BJ (cell line): ENCODE measurements at regions not wholly inside any gene's neighbourhood (a gene's known extent, or its start where the extent isn't known, plus 50 kb on each side); places are given as distances from the start of the nearest gene placed in this dataset.

ENCODE experiments used
- CTCF ChIA-PET: fragments of 350-600 bp; formaldehyde crosslinking; extraction: SDS; loops from one replicate; lab custom pipeline; 2021; ENCODE audit warnings: antibody characterized with exemption, inconsistent platforms; lab: Yijun Ruan, JAX
- POLR2A ChIA-PET: fragments of 300-600 bp; sonication (Branson Sonifier 250); formaldehyde crosslinking; extraction: SDS; loops from one replicate; lab custom pipeline; 2021; ENCODE audit warnings: antibody characterized with exemption; lab: Charles Lee
- DNase-seq: peaks from one replicate; pipeline ENCODE4 v3.0.0-alpha.2; 2011; ENCODE audit warnings: low read depth
- H3K27me3 ChIP-seq: 2 replicates; pipeline ENCODE4 v1.6.0; 2011; ENCODE audit warnings: low read length; ENCODE audit not compliant: control insufficient read depth, insufficient read depth
- H3K36me3 ChIP-seq: 2 replicates; pipeline ENCODE4 v1.5.1; 2011; ENCODE audit warnings: low read length; ENCODE audit not compliant: control insufficient read depth, insufficient read depth
- H3K4me3 ChIP-seq: 2 replicates; pipeline ENCODE4 v1.5.1; 2011; ENCODE audit warnings: low read depth, mild to moderate bottlenecking, control low read depth, low read length
- CTCF ChIP-seq: IDR thresholded peaks from 2 replicates; pipeline ENCODE4 v1.5.1; 2011; ENCODE audit warnings: low read depth, mild to moderate bottlenecking, control low read depth, inconsistent platforms, low read length, moderate library complexity; ENCODE audit not compliant: insufficient read depth

DNA sequence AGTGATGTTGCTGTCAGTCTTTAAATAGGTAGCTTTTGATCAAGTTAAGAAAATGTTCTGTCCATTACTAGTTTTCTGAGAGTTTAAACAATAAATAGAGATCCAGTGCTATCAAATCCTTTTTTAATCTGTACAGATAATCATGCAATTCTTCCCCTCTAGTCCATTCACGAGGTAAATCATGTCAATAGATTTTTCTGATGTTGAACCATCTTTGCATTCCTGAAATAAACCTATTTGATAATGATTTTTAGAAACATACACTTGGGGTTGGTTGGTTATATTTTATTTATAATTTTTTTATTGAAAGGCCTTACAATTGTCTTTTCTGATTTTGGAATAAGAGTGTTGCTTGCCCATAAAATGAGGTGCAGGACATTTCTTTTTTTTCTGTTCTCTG is 95.0 kb downstream of the FAM53A start:
- Histone ChIP-seq H3K27me3 (peaks cover 2% of the 10 kb centered on the region; the same call in 1 of the 2 replicates), H3K36me3 (no peaks in the 10 kb centered on the region), H3K4me3 (no peak overlapping the region)
- DNase-seq = no peak
- TF ChIP-seq CTCF = no peak
- CTCF ChIA-PET = interaction anchor here (0.7 kb wide), 1 partner anchor 386 kb away, joined by 3 read pairs; no protein-coding TSS in a partner anchor
- POLR2A ChIA-PET = no interaction called here

- no peak for DNase-seq
- TF ChIP-seq CTCF = no peak
- Histone ChIP-seq H3K4me3 (no peak overlapping the region), H3K36me3 (no peaks in the 10 kb centered on the region), H3K27me3 (no peaks in the 10 kb centered on the region)
- POLR2A ChIA-PET = no interaction called here
- CTCF ChIA-PET = no interaction called here
Observed at GRCh38 chr4:1588306-1588705, 95.8 kb downstream of the FAM53A start.

DNA sequence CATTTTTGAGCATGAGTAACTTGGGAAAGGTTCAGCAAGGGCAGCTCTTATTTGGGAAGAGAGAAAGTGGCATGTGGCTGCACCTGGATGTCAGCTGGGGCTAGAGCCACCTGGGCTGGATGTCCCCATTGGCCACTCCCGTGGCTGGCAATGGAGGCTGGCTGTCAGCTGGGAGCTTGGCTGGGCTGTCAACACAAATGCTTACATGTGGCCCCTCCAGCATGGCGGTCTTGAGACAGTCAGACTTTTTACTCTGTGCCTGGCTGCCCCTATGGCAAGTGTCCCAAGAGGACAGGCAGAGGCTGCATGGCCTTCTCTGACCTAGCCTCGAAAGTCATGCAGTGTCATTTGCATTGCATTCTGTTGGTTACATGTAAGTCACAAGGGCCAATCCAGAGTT is 99.6 kb downstream of the FAM53A start:
- TF ChIP-seq CTCF = no peak
- CTCF ChIA-PET = no interaction called here

GRCh38 chr4:1583859-1584258 is 100.3 kb downstream of the FAM53A start:
- no peak for DNase-seq
- POLR2A ChIA-PET = no interaction called here

More for the DNA sequence above, 99.6 kb downstream of the FAM53A start:
- DNase-seq = no peak
- POLR2A ChIA-PET = no interaction called here
- Histone ChIP-seq H3K36me3 (no peaks in the 10 kb centered on the region), H3K4me3 (no peak overlapping the region), H3K27me3 (no peaks in the 10 kb centered on the region; the same call in 1 of the 2 replicates)

DNA sequence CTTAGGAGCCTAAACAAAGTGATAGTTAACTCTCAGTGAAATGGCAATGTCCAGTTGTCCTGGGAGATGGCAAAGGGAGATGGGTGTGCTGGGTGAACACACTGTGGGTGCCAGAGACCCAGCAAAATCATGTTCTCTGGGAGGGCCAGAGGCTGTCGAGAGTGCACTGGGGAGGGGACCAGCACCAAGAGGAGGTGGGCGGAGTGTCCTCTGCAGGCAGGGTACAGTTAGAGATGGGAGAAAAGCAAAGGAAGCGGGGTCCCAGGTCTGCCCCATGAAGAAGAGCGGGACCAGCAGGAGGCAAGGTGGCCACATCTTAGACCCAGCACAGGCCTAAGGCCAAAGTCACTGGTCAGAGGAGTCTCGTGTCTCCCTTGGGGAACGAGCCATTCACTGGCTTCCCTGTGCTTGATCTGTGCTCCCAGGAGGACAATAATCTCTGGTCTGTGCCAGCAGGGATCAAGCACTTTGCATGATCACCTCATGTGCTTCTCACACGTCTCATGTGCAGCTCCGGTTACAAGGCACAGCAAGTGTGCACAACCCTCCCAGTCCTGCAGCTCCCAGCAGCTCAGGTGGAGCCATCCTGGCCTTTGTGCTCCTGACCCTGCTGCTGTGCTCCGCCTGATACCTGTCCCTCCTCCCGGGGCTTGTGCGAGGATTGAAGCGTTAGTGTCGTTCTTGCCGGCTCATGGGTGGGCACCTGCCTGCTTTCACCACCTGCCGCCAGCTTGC is 100.9 kb downstream of the FAM53A start:
- POLR2A ChIA-PET = no interaction called here
- no peak for TF ChIP-seq CTCF
- Histone ChIP-seq H3K4me3 (no peak overlapping the region), H3K27me3 (no peaks in the 10 kb centered on the region; the same call in 1 of the 2 replicates), H3K36me3 (no peaks in the 10 kb centered on the region)
- CTCF ChIA-PET = interaction anchor here (1.6 kb wide), 1 partner anchor 227 kb away, joined by 3 read pairs; no protein-coding TSS in a partner anchor
- DNase-seq = no peak

More at GRCh38 chr4:1583859-1584258, 100.3 kb downstream of the FAM53A start:
- H3K27me3 ChIP-seq = no peaks in the 10 kb centered on the region; the same call in 1 of the 2 replicates
- no peak for TF ChIP-seq CTCF
- no peaks in the 10 kb centered on the region for H3K36me3 ChIP-seq
- CTCF ChIA-PET = no interaction called here
- H3K4me3 ChIP-seq = no peak overlapping the region
